Cardiac fibroblast (primary cell): ENCODE measurements at regions not wholly inside any gene's neighbourhood (a gene's known extent, or its start where the extent isn't known, plus 50 kb on each side); places are given as distances from the start of the nearest gene placed in this dataset.

Experiments used
- DNase-seq, 2 donors: peaks; one replicate each; pipeline versions ENCODE4 v3.0.0 to v3.0.0-alpha.2; 2010; ENCODE audit warnings: low read depth in 2 of 2
- H3K4me3 ChIP-seq, 2 donors: replicated peaks in 1 of 2; 1 replicate in 1 of 2; 2 replicates in 1 of 2; pipeline ENCODE4 v1.5.1; 2011; ENCODE audit warnings: low read depth in 2 of 2, low read length in 2 of 2, mild to moderate bottlenecking in 2 of 2, moderate library complexity in 1 of 2
- CTCF ChIP-seq: IDR thresholded peaks from one replicate; pipeline ENCODE4 v1.5.1; 2011; ENCODE audit warnings: low read depth, mild to moderate bottlenecking, low read length, inconsistent platforms

DNA sequence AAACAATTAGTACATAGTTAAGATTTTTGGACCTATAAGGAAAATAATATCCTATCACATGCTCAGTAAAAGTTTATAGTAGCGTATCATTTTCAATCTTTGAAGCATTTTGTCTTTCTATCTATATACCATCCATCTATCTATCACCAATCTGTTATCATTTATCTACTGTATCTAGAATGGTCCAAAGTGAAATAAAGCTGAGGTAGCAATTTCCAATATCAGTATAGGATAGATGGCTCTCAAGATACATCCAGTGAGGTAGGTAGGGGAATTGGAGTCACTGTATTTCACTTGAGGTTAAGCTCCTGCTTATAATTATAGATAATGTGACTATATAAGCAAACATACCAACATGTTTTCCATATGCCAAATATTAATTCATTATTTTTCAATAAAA is 889.1 kb upstream of the CTNND2 start:
- no peak for TF ChIP-seq CTCF
- no peak overlapping the region for H3K4me3 ChIP-seq
- DNase-seq = no peak

DNA sequence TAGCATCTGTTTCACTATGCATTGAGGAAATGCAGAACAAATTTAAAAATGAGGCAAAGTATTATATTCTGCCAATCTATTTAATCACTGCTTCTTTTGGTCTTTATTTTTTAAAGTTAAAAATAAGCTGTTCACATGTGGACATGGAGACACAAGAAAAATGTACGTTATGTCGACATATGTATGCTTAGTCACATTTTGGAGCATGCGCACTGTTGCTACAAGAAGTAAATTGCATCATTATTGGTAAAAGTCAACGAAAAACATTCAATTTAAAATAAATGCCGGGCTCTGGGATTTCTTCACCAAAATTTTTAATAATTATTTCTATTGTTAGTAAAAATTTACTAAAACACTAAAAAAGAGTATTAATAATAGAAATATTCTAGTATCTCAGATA is 876.3 kb upstream of the CTNND2 start:
- TF ChIP-seq CTCF = no peak
- H3K4me3 ChIP-seq = no peak overlapping the region
- no peak for DNase-seq

DNA sequence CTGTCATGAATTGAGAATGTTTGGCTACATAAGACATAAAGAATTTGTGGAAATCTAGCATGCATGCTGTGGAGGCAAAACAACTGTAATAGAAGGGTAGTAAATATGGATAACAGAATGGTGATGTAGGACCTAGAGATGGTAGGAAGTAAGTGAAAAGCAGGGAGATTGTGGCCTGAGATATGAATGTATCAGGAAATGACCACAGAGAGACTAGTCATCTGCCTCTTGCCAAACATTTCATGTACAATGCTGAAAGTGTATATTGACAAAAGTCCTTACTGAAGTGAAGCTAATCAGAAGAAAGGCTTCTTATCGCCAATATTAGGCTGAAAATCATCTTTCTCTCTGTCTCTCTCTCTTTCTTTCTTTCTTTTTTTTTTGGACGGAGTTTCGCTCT is 873.1 kb upstream of the CTNND2 start:
- H3K4me3 ChIP-seq = no peak overlapping the region
- TF ChIP-seq CTCF = no peak
- DNase-seq = no peak

GRCh38 chr5:12772276-12772675 is 868.0 kb upstream of the CTNND2 start:
- DNase-seq = no peak
- no peak overlapping the region for H3K4me3 ChIP-seq
- no peak for TF ChIP-seq CTCF

DNA sequence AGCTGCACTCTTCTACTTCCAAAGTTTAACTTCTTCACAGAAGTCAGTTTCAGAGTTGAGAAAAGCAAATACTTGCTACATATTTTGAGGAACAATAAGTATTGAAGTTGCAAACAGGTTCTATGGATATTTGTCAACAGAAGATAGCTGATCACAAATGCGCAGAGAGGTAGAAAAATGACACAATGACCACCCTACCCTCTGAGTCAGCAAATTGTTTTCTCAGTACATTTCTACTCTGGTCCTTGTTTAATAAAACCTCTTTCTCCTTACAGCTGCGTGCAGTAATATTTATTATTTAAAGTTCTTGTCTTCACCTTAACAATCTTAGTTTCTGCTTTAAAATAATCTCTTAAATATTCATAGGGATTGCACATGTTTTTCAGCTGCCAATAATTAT is 855.1 kb upstream of the CTNND2 start:
- TF ChIP-seq CTCF = no peak
- H3K4me3 ChIP-seq = no peak overlapping the region
- DNase-seq = no peak

GRCh38 chr5:12757035-12757434 is 852.8 kb upstream of the CTNND2 start:
- no peak overlapping the region for H3K4me3 ChIP-seq
- no peak for TF ChIP-seq CTCF
- DNase-seq = no peak

DNA sequence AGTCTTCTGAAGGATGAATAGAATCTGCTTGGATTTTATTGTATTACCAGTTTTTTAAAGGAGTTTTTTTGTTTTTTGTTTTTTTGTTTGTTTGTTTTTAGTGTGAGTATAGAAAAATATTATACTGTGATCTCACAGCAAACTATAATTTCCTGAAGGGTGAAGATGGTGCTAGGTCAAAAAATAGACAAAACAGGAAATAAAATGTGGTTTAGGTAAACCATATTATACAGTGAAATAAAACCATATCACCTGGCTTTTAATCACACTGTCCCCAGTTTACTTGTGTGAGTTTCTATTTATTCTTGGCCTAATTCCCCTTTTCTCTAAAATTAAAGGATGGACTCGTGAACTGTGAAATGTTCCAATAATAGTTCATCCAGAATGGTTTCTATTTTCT is 841.3 kb upstream of the CTNND2 start:
- DNase-seq = no peak
- H3K4me3 ChIP-seq = no peak overlapping the region
- no peak for TF ChIP-seq CTCF
